ENCODE measurements at regions not wholly inside any gene's neighbourhood (a gene's known extent, or its start where the extent isn't known, plus 50 kb on each side); places are given as distances from the start of the nearest gene placed in this dataset.
"Not testable (repeated sequence)": the region's sequence is repeated elsewhere in the genome, so short reads cannot be mapped to it uniquely, and the experiment has no call there.

- no peak for DNase-seq
These were observed 145.7 kb upstream of the ERCC6L2 start for GRCh38 chr9:95729669-95730368.

- no peak for DNase-seq
These were observed 146.4 kb upstream of the ERCC6L2 start for GRCh38 chr9:95729046-95729445.

- no peak for DNase-seq
These were observed 147.5 kb upstream of the ERCC6L2 start for GRCh38 chr9:95727947-95728520.

- DNase-seq, result no peak
These were observed 148.7 kb upstream of the ERCC6L2 start for GRCh38 chr9:95726756-95727155.

GRCh38 chr9:95725045-95725444 is 150.4 kb upstream of the ERCC6L2 start:
- no peak for DNase-seq

GRCh38 chr9:95724253-95724991 is 151.1 kb upstream of the ERCC6L2 start:
- no peak for DNase-seq

GRCh38 chr9:95722141-95722540 is 153.3 kb upstream of the ERCC6L2 start:
- no peak for DNase-seq

GRCh38 chr9:95721061-95721531 is 154.4 kb upstream of the ERCC6L2 start:
- DNase-seq, result no peak

GRCh38 chr9:95720496-95720895 is 155.0 kb upstream of the ERCC6L2 start:
- no peak for DNase-seq

GRCh38 chr9:95719354-95719753 is 156.1 kb upstream of the ERCC6L2 start:
- DNase-seq, result no peak

GRCh38 chr9:95718263-95718662 is 157.2 kb upstream of the ERCC6L2 start:
- DNase-seq, result no peak

GRCh38 chr9:95715868-95716435 is 159.5 kb upstream of the ERCC6L2 start:
- no peak for DNase-seq

GRCh38 chr9:95710446-95710845 is 165.0 kb upstream of the ERCC6L2 start:
- DNase-seq, result no peak

GRCh38 chr9:95696701-95697100 is 178.8 kb upstream of the ERCC6L2 start:
- no peak for DNase-seq

- no peak for DNase-seq
These were observed 174.7 kb upstream of the PTCH1 start for GRCh38 chr9:95691435-95691834.

GRCh38 chr9:95689669-95690068 is 172.9 kb upstream of the PTCH1 start:
- DNase-seq, result no peak

- no peak for DNase-seq
These were observed 167.7 kb upstream of the PTCH1 start for GRCh38 chr9:95684516-95684915.

GRCh38 chr9:95680306-95680705 is 163.5 kb upstream of the PTCH1 start:
- not testable (repeated sequence) for DNase-seq

- DNase-seq, result no peak
These were observed 163.1 kb upstream of the PTCH1 start for GRCh38 chr9:95679874-95680273.

GRCh38 chr9:95678759-95679158 is 162.0 kb upstream of the PTCH1 start:
- DNase-seq, result no peak

- no peak for DNase-seq
These were observed 153.4 kb upstream of the PTCH1 start for GRCh38 chr9:95670122-95670521.

GRCh38 chr9:95669253-95669652 is 152.5 kb upstream of the PTCH1 start:
- no peak for DNase-seq

- DNase-seq, result no peak
These were observed 151.0 kb upstream of the PTCH1 start for GRCh38 chr9:95667789-95668188.

- no peak for DNase-seq
These were observed 150.0 kb upstream of the PTCH1 start for GRCh38 chr9:95666785-95667155.
